ENCODE measurements at regions not wholly inside any gene's neighbourhood (a gene's known extent, or its start where the extent isn't known, plus 50 kb on each side); places are given as distances from the start of the nearest gene placed in this dataset.

DNA sequence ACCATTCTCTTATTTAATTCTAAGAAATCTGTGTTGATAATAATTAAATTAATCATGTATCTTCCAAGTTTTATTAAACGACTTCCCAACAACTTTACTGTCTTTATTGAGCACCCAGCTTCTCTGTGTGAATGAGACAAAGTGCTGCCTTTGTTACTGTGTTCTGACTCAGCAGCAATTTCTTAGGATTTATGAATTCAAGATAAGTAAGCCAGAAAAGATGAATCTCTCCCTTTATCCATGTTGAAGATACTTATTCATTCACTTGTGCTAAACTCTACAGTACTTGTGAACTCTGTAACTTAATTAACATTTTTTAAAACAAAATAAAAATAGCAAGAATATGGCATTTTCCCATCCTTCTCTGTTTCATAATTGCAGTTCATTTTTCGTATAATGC is 1403.3 kb upstream of the DDX18 start:
- Histone ChIP-seq H3K4me1 (ENCODE audit: insufficient read depth, low read length, poor library complexity, severe bottlenecking) (no peaks in the 10 kb centered on the region), H3K4me3 (ENCODE audit: low read depth, low read length, poor library complexity, severe bottlenecking) (no peak overlapping the region), H3K9me3 (ENCODE audit: low read depth, low read length, poor library complexity, severe bottlenecking) (peaks cover 35% of the 10 kb centered on the region), H3K36me3 (ENCODE audit: insufficient read depth, low read length, poor library complexity, severe bottlenecking) (no peaks in the 10 kb centered on the region), H3K27me3 (replicated peaks; ENCODE audit: insufficient read depth, low read depth, low read length, poor library complexity) (no peaks in the 10 kb centered on the region), H3K27ac (ENCODE audit: low read depth, low read length, poor library complexity, severe bottlenecking) (no peak overlapping the region)
- no TSS peak for BruUV-seq (replicated peaks)
- DNase-seq (ENCODE audit: low spot score) = no peak
- intact Hi-C loops (cut with micrococcal nuclease; ENCODE audit: unreplicated experiment) = no loop called here
- ChIA-PET CTCF (no interaction called here), POLR2A (ENCODE audit: low non-redundant PET) (no interaction called here)
- no peak for TF ChIP-seq EZH2 (IDR thresholded peaks at IDR 0.05; ENCODE audit: borderline replicate concordance, low read depth, low read length, poor library complexity, severe bottlenecking)
- TF ChIP-seq, protein P1, sequence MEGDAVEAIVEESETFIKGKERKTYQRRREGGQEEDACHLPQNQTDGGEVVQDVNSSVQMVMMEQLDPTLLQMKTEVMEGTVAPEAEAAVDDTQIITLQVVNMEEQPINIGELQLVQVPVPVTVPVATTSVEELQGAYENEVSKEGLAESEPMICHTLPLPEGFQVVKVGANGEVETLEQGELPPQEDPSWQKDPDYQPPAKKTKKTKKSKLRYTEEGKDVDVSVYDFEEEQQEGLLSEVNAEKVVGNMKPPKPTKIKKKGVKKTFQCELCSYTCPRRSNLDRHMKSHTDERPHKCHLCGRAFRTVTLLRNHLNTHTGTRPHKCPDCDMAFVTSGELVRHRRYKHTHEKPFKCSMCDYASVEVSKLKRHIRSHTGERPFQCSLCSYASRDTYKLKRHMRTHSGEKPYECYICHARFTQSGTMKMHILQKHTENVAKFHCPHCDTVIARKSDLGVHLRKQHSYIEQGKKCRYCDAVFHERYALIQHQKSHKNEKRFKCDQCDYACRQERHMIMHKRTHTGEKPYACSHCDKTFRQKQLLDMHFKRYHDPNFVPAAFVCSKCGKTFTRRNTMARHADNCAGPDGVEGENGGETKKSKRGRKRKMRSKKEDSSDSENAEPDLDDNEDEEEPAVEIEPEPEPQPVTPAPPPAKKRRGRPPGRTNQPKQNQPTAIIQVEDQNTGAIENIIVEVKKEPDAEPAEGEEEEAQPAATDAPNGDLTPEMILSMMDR (conservative IDR thresholded peaks at IDR 0.05; ENCODE audit: low read depth, low read length) = no peak

DNA sequence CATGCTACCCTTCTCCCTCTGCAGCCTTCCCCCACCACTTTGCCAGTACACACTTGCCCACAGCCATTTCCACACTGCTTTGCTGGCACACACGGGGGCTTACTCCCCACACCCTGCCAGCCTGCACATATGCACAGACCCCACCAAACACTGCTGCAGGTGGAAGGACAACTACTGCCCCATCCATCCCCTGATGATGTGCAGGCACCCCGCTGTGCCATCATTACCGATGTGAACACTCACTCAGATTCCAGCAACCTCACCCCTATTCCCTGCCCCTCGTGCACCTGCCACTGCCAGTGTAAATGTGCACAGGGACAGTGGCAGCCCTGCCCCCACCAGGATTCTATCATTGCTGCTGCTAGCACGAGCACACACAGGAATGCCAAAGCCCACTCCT is 1400.8 kb upstream of the DDX18 start:
- Histone ChIP-seq H3K4me3 (ENCODE audit: low read depth, low read length, poor library complexity, severe bottlenecking) (no peak overlapping the region), H3K27me3 (replicated peaks; ENCODE audit: insufficient read depth, low read depth, low read length, poor library complexity) (no peaks in the 10 kb centered on the region), H3K9me3 (ENCODE audit: low read depth, low read length, poor library complexity, severe bottlenecking) (peaks cover 34% of the 10 kb centered on the region), H3K27ac (ENCODE audit: low read depth, low read length, poor library complexity, severe bottlenecking) (no peak overlapping the region), H3K36me3 (ENCODE audit: insufficient read depth, low read length, poor library complexity, severe bottlenecking) (no peaks in the 10 kb centered on the region), H3K4me1 (ENCODE audit: insufficient read depth, low read length, poor library complexity, severe bottlenecking) (no peaks in the 10 kb centered on the region)
- ChIA-PET CTCF (no interaction called here), POLR2A (ENCODE audit: low non-redundant PET) (no interaction called here)
- BruUV-seq (replicated peaks) = no TSS peak
- DNase-seq (ENCODE audit: low spot score) = no peak
- intact Hi-C loops (cut with micrococcal nuclease; ENCODE audit: unreplicated experiment) = no loop called here
- TF ChIP-seq, protein P1 (conservative IDR thresholded peaks at IDR 0.05; ENCODE audit: low read depth, low read length) = no peak
- TF ChIP-seq EZH2 (IDR thresholded peaks at IDR 0.05; ENCODE audit: borderline replicate concordance, low read depth, low read length, poor library complexity, severe bottlenecking) = no peak

DNA sequence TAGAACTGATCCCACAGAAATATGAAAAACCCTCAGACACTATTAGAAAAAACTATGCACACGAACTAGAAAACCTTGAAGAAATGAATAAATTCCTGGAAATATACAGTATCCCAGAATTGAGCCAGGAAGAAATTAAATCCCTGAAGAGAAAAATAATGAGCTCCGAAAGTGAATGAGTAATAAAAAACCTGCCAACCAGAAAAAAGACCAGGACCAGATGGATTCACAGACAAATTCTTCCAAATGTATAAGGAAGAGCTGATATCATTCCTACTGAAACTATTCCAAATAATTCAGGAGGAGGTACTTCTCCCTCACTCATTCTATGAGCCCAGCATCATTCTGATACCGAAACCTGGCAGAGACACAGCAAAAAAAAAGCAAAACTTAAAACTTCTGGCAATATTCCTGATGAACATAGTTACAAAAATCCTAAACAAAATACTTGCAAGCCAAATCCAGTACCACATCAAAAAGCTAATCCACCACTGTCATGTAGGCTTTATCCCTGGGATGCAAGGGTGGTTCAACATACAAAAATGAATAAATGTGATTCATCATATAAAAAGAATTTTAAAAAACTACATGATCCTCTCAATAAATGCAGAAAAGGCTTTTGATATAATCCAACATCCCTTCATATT is 1397.6 kb upstream of the DDX18 start:
- no peak for DNase-seq (ENCODE audit: low spot score)
- Histone ChIP-seq H3K27me3 (replicated peaks; ENCODE audit: insufficient read depth, low read depth, low read length, poor library complexity) (no peaks in the 10 kb centered on the region), H3K4me1 (ENCODE audit: insufficient read depth, low read length, poor library complexity, severe bottlenecking) (no peaks in the 10 kb centered on the region), H3K27ac (ENCODE audit: low read depth, low read length, poor library complexity, severe bottlenecking) (no peak overlapping the region), H3K4me3 (ENCODE audit: low read depth, low read length, poor library complexity, severe bottlenecking) (no peak overlapping the region), H3K36me3 (ENCODE audit: insufficient read depth, low read length, poor library complexity, severe bottlenecking) (no peaks in the 10 kb centered on the region), H3K9me3 (ENCODE audit: low read depth, low read length, poor library complexity, severe bottlenecking) (peaks cover 32% of the 10 kb centered on the region)
- POLR2A ChIA-PET (ENCODE audit: low non-redundant PET) = no interaction called here
- intact Hi-C loops (cut with micrococcal nuclease; ENCODE audit: unreplicated experiment) = no loop called here
- TF ChIP-seq, protein P1 (conservative IDR thresholded peaks at IDR 0.05; ENCODE audit: low read depth, low read length) = no peak
- TF ChIP-seq EZH2 (IDR thresholded peaks at IDR 0.05; ENCODE audit: borderline replicate concordance, low read depth, low read length, poor library complexity, severe bottlenecking) = no peak
- no TSS peak for BruUV-seq (replicated peaks)
- CTCF ChIA-PET = no interaction called here
